Mesendoderm (in vitro differentiated cells): ENCODE measurements at regions not wholly inside any gene's neighbourhood (a gene's known extent, or its start where the extent isn't known, plus 50 kb on each side); places are given as distances from the start of the nearest gene placed in this dataset.

Experiments
- DNase-seq: peaks from one replicate; pipeline ENCODE4 v3.0.0; 2013
- H2AK5ac ChIP-seq: 2 replicates; pipeline ENCODE4 v1.6.1; 2013; ENCODE audit warnings: low read length, inconsistent platforms
- H2BK120ac ChIP-seq: 2 replicates; pipeline ENCODE4 v1.6.1; 2013; ENCODE audit warnings: low read depth, mild to moderate bottlenecking, low read length, moderate library complexity, mixed read lengths
- H2BK15ac ChIP-seq: replicated peaks from 2 replicates; pipeline ENCODE4 v1.6.1; 2013; ENCODE audit warnings: low read depth, mild to moderate bottlenecking, moderate library complexity
- H2BK5ac ChIP-seq: 2 replicates; pipeline ENCODE4 v1.6.1; 2013; ENCODE audit warnings: low read length, inconsistent platforms
- H3K18ac ChIP-seq: 2 replicates; pipeline ENCODE4 v1.6.1; 2013; ENCODE audit warnings: mild to moderate bottlenecking, low read length, mixed read lengths
- H3K23ac ChIP-seq: one replicate; pipeline ENCODE4 v1.6.1; 2013; ENCODE audit warnings: low read length
- H3K27ac ChIP-seq: 2 replicates; pipeline ENCODE4 v1.5.1; 2013; ENCODE audit warnings: low read depth, mild to moderate bottlenecking, inconsistent platforms, low read length, moderate library complexity
- H3K27me3 ChIP-seq: 2 replicates; pipeline ENCODE4 v1.6.1; 2013; ENCODE audit warnings: low read length, control low read depth, mild to moderate bottlenecking, inconsistent platforms; ENCODE audit not compliant: insufficient read depth, poor library complexity
- H3K36me3 ChIP-seq: 2 replicates; pipeline ENCODE4 v1.6.1; 2013; ENCODE audit warnings: low read length, inconsistent platforms; ENCODE audit not compliant: control insufficient read depth, insufficient read depth
- H3K4ac ChIP-seq: one replicate; pipeline ENCODE4 v1.6.1; 2013; ENCODE audit warnings: low read depth, mild to moderate bottlenecking, low read length, moderate library complexity
- H3K4me1 ChIP-seq: 2 replicates; pipeline ENCODE4 v1.6.1; 2013; ENCODE audit warnings: low read depth, low read length, inconsistent platforms; ENCODE audit not compliant: control insufficient read depth
- H3K4me2 ChIP-seq: 2 replicates; pipeline ENCODE4 v1.6.1; 2013; ENCODE audit warnings: low read length
- H3K4me3 ChIP-seq: 2 replicates; pipeline ENCODE4 v1.5.1; 2013; ENCODE audit warnings: mild to moderate bottlenecking, low read length
- H3K56ac ChIP-seq: one replicate; pipeline ENCODE4 v1.6.1; 2013; ENCODE audit warnings: low read length
- H3K79me1 ChIP-seq: 2 replicates; pipeline ENCODE4 v1.6.1; 2013; ENCODE audit warnings: low read length, inconsistent platforms
- H3K79me2 ChIP-seq: 2 replicates; pipeline ENCODE4 v1.6.1; 2013; ENCODE audit warnings: mild to moderate bottlenecking, low read length; ENCODE audit not compliant: control insufficient read depth, insufficient read depth
- H3K9ac ChIP-seq: 2 replicates; pipeline ENCODE4 v1.6.1; 2013; ENCODE audit warnings: low read length, inconsistent platforms
- H4K5ac ChIP-seq: one replicate; pipeline ENCODE4 v1.6.1; 2013; ENCODE audit warnings: low read length
- H4K8ac ChIP-seq: one replicate; pipeline ENCODE4 v1.6.1; 2013; ENCODE audit warnings: low read depth, mild to moderate bottlenecking, control low read depth, low read length, moderate library complexity
- WGBS: extraction: QIAGEN DNeasy Blood & Tissue Kit; methylation state at CpG from one replicate; pipeline ENCODE4 v1.1.7; 2013; ENCODE audit warnings: low lambda C conversion rate, missing lambda C conversion rate; ENCODE audit not compliant: insufficient coverage; ENCODE audit errors: extremely low coverage; 5-methylcytosine and 5-hydroxymethylcytosine counted together

DNA sequence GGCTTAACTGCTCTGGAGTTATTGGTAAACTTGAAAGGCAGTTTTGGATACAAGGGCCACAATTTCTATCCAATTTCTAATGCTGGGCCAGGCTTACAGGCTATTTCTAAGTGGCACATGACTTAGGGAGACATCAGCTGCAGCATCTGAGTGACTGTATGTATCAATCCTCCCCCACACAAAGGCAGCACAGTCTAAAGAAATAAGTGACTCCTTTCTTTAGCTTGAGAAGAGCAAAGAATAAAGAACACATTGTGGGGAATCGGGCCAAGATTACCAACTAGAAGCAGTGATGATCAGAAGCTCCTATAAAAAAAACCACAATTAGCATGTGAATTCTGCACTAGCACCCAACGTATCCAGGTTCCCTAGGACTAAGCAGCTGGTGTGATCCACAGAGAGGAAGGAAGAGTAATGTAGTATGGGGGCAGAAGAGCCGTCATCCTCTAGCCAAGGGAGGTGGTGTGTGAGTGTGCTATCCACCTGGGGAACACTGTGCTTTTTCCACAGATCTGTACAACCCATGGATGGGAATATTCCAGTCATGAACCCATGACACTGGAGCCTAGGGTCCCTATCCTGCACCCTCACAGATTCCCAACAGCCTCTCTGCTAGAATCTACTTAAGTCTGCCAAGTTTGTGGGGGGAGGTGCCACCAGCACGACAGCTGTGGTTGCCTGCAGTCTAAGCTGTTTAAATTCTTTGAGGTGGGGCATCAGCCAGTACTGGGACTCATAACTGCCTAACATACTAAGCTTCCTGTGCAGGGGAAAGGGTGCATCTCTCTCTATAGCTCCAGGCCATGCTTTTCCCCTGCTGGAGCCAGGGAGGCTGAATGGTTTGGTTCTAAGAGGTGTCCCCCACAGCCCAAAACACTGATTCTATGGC lies 147.8 kb upstream of the KDM5D start:
- Histone ChIP-seq H3K18ac (no peak overlapping the region), H3K23ac (no peak overlapping the region), H3K79me2 (no peaks in the 10 kb centered on the region), H2AK5ac (no peak overlapping the region), H2BK120ac (no peak overlapping the region), H3K79me1 (no peaks in the 10 kb centered on the region), H3K4me3 (no peak overlapping the region), H3K4me2 (no peak overlapping the region), H2BK5ac (no peak overlapping the region), H2BK15ac (no peak overlapping the region), H3K27me3 (no peaks in the 10 kb centered on the region), H4K8ac (no peak overlapping the region), H3K4me1 (no peaks in the 10 kb centered on the region), H4K5ac (no peak overlapping the region), H3K9ac (no peak overlapping the region), H3K27ac (no peak overlapping the region), H3K36me3 (no peaks in the 10 kb centered on the region), H3K4ac (no peak overlapping the region), H3K56ac (no peak overlapping the region)
- no CpG with 5 or more reads among the region's 4 CpGs for WGBS
- DNase-seq: no peak

DNA sequence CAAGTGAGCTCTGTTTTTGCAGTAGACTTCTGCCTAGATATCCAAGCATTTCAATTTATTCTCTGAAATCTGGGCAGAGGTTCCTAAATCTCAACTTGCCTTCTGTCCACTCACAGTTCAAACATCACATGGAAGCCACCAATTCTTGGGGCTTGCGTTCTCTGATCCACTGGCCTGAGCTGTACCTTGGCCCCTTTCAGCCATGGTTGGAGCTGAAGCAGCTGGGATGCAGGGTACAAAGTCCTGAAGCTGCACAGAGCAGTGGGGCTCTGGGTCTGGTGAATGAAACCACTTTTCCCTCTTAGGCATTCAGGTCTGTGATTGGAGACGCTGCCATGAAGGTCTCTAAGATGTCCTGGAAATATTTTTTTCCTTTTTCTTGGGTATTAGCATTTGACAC lies 137.6 kb upstream of the KDM5D start:
- Histone ChIP-seq H3K23ac (no peak overlapping the region), H3K4me2 (no peak overlapping the region), H3K4me1 (no peaks in the 10 kb centered on the region), H3K18ac (no peak overlapping the region), H3K27me3 (no peaks in the 10 kb centered on the region), H3K79me1 (no peaks in the 10 kb centered on the region), H2AK5ac (no peak overlapping the region), H3K79me2 (no peaks in the 10 kb centered on the region), H2BK120ac (no peak overlapping the region), H2BK5ac (no peak overlapping the region), H3K56ac (no peak overlapping the region), H3K4ac (no peak overlapping the region), H2BK15ac (no peak overlapping the region), H3K36me3 (no peaks in the 10 kb centered on the region), H4K5ac (no peak overlapping the region), H3K27ac (no peak overlapping the region), H3K4me3 (no peak overlapping the region), H3K9ac (no peak overlapping the region), H4K8ac (no peak overlapping the region)
- no peak for DNase-seq
- no CpG with 5 or more reads among the region's 2 CpGs for WGBS

DNA sequence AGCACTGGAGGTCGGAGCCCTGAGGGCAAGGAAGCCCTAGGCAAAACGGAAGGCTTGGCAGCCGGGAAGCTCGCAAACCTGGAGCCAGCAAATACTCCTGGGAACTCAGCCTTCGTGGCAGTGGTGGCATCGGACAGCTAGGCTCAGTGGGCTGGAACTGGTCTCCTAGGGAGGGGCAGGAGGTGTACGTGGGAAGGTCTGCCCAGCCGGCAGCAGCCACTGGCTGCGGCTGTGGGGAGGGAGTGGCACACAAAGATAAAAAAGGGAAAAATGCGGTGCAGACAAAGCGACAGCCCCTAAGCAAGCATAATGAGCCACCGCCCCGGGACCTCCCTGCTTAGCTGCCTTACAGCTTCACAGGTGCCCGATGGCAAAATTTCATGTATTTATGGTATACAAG lies 125.2 kb upstream of the KDM5D start:
- Histone ChIP-seq H3K4ac (no peak overlapping the region), H3K36me3 (no peaks in the 10 kb centered on the region), H2BK120ac (no peak overlapping the region), H3K27ac (no peak overlapping the region), H3K4me2 (no peak overlapping the region), H4K5ac (no peak overlapping the region), H2BK5ac (no peak overlapping the region), H3K4me3 (no peak overlapping the region), H2BK15ac (no peak overlapping the region), H3K23ac (no peak overlapping the region), H4K8ac (no peak overlapping the region), H3K27me3 (no peaks in the 10 kb centered on the region), H3K79me1 (no peaks in the 10 kb centered on the region), H3K9ac (no peak overlapping the region), H3K79me2 (no peaks in the 10 kb centered on the region), H2AK5ac (no peak overlapping the region), H3K18ac (no peak overlapping the region), H3K4me1 (no peaks in the 10 kb centered on the region), H3K56ac (no peak overlapping the region)
- no CpG with 5 or more reads among the region's 14 CpGs for WGBS
- DNase-seq: no peak

DNA sequence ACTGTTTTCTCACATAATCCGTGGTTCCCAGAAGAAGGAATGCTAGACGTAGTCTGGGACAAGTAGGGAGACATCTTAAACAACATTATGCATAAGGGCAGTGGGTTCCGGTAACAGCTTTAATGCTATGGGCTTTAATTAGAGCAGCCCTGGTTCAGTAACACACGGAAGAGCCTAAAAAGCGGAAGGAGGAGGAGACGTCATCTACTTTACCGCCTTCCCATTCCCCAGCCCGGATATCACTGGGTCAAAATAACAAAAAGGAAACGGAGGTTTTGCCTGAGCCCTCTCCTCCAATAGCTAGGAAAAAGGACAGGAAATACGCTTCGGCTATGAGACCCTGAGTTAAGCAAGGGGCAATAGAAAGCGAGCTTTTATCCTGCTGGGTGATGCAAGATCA lies 124.8 kb upstream of the KDM5D start:
- Histone ChIP-seq H3K4me3 (no peak overlapping the region), H3K79me2 (no peaks in the 10 kb centered on the region), H2BK5ac (no peak overlapping the region), H3K18ac (no peak overlapping the region), H4K8ac (no peak overlapping the region), H2AK5ac (no peak overlapping the region), H2BK120ac (no peak overlapping the region), H3K79me1 (no peaks in the 10 kb centered on the region), H3K4me2 (no peak overlapping the region), H3K9ac (no peak overlapping the region), H3K36me3 (no peaks in the 10 kb centered on the region), H3K4ac (no peak overlapping the region), H2BK15ac (no peak overlapping the region), H3K23ac (no peak overlapping the region), H4K5ac (no peak overlapping the region), H3K27ac (no peak overlapping the region), H3K56ac (no peak overlapping the region), H3K27me3 (no peaks in the 10 kb centered on the region), H3K4me1 (no peaks in the 10 kb centered on the region)
- DNase-seq: no peak
- WGBS: no CpG with 5 or more reads among the region's 12 CpGs

DNA sequence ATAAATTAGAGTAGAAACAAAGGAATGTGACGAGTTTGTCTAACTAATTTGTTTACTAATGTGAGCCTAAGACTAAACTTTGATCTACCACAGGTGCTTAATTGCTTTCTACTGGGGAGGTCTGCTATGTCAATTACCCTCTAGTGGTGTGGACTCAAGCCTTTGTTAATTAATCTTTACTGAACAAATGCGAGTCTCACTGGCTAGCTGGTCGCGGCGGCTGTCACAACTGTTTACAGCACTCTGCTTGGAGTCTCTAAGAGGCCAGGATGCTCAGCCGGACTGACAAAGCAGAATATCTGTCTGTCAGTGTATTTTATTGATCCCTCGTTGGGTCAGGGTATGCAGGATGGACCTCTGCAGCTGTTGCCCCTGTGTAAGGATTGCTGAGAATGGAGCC lies 124.1 kb upstream of the KDM5D start:
- Histone ChIP-seq H3K4me1 (no peaks in the 10 kb centered on the region), H2BK15ac (no peak overlapping the region), H3K56ac (no peak overlapping the region), H3K4me3 (no peak overlapping the region), H3K79me1 (no peaks in the 10 kb centered on the region), H2BK120ac (no peak overlapping the region), H4K5ac (no peak overlapping the region), H3K18ac (no peak overlapping the region), H2AK5ac (no peak overlapping the region), H4K8ac (no peak overlapping the region), H3K4me2 (no peak overlapping the region), H3K23ac (no peak overlapping the region), H2BK5ac (no peak overlapping the region), H3K27me3 (no peaks in the 10 kb centered on the region), H3K4ac (no peak overlapping the region), H3K27ac (no peak overlapping the region), H3K79me2 (no peaks in the 10 kb centered on the region), H3K36me3 (no peaks in the 10 kb centered on the region), H3K9ac (no peak overlapping the region)
- WGBS: no CpG with 5 or more reads among the region's 7 CpGs
- no peak for DNase-seq
